Adrenal gland (tissue), 5 donors: ENCODE measurements at regions not wholly inside any gene's neighbourhood (a gene's known extent, or its start where the extent isn't known, plus 50 kb on each side); places are given as distances from the start of the nearest gene placed in this dataset.

ENCODE experiments used
- CTCF ChIP-seq, 6 experiments: fragments of 450-650 bp in 4 of 6; fragments of 200-600 bp in 2 of 6; sonication (generic) in 1 of 6; IDR thresholded peaks; 1 replicate in 5 of 6; 2 replicates in 1 of 6; pipeline versions ENCODE4 v1.5.1 to v1.8.0; 2016 to 2021; ENCODE audit warnings: antibody characterized with exemption in 6 of 6, mild to moderate bottlenecking in 2 of 6, moderate library complexity in 1 of 6
- POLR2A ChIP-seq, 2 donors: fragments of 450-650 bp; IDR thresholded peaks; one replicate each; pipeline ENCODE4 v1.6.1; 2017; ENCODE audit warnings: antibody characterized with exemption in 2 of 2, mild to moderate bottlenecking in 2 of 2, moderate library complexity in 1 of 2
- donor health status: DM: no; HTN: no; CAD: no.

GRCh38 chr5:4738298-4738697 is 401.8 kb upstream of the ADAMTS16 start:
- no peak for TF ChIP-seq CTCF (IDR thresholded peaks at IDR 0.05)
- no peak for TF ChIP-seq POLR2A (IDR thresholded peaks at IDR 0.05)
